SKM-1 treated with dmso at 0.1 percent for 144 hours (cell line): ENCODE measurements at regions not wholly inside any gene's neighbourhood (a gene's known extent, or its start where the extent isn't known, plus 50 kb on each side); places are given as distances from the start of the nearest gene placed in this dataset.

ENCODE experiments used
- DNase-seq: peaks from one replicate; lab custom pipeline; 2025; ENCODE audit not compliant: unreplicated experiment; lab: John Stamatoyannopoulos, UW

DNA sequence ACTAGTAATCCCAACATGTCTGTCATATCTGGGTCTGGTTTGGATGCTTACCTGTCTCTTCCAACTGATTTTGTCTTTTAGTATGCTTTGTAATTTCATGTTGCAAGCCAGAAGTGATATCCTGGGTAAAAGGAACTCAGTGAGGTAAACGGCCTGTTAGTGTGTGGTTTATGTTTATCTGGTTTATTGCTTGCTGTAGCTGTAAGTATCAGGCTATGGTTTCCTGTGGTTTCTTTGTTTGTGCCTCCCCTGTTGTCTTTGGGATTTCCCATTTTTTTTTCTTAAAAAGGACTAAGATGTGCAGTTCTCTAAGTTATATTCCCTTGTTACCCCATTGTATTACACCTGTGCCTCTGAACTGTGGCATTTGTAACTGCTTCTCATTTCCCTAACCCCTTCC is 323.5 kb upstream of the POM121L12 start:
- DNase-seq, result no peak

DNA sequence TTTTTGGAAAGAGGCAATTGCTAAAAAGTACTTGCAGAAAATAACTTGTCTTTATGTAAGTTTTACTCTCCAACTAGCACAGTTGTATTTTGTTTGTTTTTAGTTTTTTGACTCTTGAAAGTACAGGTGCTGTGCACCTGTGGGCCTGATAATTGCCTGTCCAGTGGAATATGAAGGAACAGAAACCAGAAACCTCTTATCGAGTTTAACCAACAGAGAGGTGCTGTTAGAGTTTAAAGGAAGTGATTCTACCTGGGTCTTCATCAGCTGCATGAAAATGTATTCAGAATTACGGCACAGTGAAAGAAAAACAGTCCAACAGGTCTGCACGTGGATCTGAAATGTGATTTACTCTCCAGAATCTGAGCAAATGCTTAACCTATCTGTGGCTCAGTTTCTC is 326.6 kb upstream of the POM121L12 start:
- no peak for DNase-seq

DNA sequence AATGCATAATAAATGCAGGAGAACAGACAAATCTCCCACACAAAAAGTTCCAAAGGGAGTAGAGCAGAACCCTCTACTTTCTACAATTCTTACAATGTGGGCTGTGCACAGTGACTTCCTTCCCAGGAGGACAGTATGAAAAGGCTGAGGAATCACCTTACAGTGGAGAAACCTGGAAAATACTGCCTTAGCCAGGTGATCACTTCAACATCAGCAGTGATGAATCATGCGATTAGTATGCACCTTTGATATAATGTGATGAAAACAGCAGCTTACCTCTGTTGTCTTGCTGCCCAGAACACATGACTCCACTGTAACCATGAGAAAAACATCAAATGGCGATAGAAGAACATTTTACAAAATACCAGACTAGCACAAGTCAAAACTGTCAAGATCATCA is 329.7 kb upstream of the POM121L12 start:
- no peak for DNase-seq

DNA sequence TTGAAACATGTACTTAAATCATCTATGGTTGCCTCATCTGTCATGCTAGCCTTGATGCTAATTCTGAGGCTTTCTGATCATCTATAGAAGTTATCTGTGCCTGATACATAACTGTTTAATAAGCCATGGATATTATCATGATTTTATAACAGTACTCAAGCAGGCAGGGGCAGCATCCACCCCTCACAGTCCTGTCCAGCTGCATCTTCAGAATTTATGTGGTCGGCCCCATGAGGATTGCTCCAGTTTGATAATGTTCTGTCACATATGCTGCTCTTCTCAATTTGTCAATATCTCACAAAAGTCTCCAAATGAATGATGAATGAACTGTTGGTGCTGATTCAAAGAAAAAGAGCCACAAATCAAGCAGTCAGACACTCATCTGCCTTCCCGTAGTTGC is 335.1 kb upstream of the POM121L12 start:
- DNase-seq, result no peak

DNA sequence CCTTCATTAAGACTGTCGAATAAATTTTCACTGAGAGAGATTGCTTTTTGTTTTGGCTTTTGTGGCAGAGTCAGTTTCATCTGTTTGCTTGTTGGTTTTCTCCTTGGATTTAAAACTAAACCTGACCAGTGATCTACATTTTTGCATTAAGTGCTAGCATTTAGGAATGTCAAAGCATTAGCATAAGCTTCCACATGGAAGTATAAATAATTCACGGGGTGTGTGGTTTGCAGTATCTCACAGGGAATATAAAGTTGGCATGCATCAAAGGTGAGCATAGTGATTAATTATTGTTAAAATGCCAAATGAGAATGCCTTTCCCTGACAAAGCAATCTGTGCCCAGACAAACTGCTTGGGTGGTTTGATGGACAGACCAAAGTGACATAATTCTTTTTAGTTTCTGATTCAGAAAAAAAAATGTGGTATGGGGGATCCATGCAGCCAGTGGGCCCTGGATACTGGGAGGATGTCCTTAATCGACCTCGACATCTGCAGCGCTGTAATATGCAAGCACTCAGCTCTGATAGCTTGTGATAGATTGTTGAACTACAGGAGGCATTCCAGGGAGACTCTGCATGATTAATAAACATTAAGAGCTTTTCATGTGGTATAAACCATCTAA is 339.3 kb upstream of the POM121L12 start:
- DNase-seq, result no peak

DNA sequence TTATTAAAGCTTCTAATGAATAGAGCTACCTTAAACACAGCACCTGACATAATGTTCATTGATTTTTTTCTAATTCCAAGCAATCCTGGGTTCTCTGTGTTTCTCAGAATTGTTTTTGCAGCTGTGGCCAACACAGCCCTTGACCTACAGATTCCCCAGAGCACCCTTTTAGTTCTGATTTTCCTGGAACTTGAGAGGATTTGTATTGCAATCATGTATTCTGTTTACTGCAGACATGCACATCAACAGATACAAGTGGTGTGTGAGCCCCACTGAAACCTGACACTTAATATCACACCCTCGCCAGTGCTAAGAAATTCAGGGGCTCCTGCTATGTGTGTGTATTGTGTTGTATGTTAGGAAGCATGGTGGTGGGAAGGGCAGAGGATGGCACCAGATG is 344.2 kb upstream of the POM121L12 start:
- DNase-seq, result no peak

DNA sequence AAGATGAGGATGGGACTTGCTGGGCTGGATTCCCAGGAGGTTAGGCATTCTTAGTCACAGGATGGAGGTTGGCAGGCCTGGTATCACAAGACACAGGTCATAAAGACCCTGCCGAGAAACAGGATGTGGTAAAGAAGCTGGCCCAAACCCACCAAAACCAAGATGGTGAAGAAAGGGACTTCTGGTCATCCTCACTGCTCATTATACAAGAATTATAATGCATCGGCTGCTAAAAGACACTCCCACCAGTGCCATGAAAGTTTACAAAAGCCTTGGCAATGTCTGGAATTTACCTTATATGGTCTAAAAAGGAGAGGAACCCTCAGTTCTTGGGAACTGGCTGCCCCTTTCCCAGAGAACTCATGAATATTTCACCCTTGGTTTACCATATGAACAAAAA is 345.5 kb upstream of the POM121L12 start:
- DNase-seq, result no peak

DNA sequence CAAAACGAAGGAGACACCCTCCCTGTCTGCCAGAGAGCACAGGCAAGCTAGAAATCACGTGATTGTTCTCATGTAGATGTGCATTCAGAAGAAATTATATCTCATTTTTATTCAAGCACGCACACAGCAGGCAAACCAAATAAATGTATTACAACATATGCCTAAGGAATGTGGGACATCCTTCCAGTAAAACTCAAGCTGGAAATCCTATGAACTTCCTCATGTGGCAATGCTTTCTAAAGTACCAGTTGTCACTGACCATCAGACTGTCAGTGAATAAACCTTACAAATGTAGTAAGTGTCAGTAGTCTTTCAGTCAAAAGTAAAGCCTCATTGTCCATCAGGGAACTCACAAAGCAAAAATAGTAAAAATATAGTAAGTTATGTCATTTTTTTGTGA is 350.1 kb upstream of the POM121L12 start:
- DNase-seq, result no peak

DNA sequence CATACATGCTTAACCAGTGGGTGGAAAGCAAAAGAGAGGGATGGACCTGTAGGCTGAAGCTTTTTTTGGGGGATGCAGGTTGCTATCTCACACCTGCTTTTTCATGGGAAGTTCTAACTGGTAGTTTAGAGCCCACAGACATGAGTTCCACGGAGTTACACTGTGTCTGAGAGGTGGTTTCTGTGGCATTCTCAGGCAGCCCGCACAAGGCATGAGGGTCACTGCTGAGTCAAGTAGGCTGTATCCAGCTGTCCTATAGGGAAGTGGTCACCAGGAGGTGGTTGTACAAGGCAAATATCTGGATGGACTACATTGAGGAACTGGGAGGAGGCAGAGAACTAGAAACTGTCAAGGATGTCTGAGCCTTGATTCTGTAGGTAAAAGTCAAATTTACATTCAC is 351.0 kb upstream of the POM121L12 start:
- DNase-seq, result no peak

DNA sequence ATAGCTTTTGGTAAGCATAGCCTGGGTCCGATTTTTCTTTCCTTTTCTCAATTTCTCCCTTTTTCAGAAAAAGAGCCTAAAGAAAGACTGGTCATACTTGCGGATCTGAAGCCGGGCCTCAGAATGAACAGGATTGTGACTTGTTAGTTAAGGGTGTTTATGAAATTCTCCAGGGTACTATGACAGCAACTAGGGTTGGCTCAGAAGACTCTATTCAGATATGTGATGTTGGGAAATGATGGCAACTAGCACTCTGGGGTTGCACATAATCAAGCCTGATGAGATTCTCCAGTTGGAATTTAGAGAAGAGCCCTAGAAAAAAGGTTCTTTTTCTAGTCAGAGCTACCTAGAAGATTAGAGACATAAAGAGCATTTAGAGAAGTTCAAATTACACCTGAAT is 352.4 kb upstream of the POM121L12 start:
- no peak for DNase-seq

DNA sequence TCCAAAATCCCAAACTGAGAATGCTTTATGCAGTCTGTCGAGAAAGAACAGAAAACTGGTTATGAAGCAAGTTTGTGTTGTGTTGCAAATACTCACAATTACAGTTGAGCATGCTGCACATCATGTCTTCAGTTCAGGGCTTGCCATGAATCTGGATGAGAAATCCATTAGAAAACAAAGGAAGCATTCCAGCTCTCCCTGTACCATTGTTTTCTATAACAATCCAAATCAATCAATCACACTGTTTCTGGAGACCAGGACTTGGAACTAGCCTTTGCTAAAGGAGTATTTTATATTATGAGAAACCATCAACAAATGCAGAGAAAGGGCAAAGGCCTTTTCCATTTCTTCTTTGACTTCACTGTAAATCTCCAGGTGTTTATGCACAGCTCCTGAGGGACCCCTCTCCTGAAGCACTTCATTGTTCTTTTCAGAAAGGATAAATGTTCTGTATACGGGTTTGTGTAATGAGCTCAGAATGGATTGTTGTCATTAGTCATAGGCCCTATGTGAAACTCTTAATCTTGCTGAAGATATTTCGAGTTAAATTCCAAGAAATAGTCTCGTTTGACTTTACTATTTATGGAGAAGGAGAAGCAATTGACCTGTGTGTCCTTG is 364.7 kb upstream of the POM121L12 start:
- no peak for DNase-seq

DNA sequence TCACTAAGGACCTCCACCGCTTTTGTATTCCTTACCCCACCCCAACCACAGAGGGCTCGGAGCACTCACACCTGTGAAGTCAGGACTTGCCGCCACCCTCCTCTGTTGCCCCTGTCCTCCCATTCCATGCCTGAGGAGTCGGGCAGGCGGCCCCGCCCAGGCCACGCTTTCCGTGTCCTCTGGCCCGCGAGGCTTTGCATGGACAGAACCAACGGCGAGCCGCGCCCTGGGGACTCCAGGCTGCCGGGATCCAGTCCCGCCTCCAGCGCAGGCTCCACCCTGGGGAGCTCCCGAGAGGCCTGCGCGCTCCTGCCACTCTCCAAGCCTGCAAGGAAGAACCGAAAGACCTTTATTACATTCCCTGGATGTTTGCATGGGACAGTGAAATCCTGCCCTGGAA is 366.4 kb upstream of the POM121L12 start:
- DNase-seq, result no peak

DNA sequence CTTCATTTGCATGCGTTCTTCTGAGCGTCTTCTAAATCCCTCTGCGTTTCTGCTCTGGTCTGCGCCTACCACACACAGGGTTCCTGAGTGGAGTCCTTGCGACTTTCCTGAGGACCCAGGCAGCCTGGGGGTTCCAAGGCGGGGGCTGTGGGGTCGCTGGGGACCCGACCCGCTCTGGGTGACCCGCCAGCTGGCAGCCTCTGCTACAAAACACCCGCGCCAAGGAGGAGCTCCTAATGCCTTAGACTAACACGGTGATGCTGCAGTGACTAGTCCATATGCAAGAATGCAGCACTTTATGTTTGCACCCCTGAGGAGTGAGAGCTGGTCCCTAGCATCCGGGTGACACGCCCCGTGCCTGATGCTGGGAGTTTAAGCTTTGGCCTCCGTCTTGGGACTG is 367.0 kb upstream of the POM121L12 start:
- DNase-seq, result no peak

DNA sequence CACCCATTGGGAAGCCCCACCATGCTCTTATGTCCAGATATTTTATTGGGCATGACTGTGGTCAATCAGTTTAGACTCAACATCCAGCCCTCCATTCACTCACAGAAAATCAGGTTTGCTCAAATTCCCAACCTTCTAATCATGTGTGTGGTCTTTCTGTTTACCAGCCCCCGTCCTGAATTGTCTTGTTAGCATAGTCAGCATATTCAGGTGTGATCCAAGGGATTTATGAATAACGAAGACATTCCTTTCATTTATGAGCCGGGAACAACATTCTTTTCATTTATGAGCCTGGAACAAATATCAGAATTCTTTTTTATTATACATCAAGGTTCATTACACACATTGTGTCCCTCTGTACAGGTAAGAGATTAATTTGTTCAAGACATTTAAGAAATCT is 376.3 kb upstream of the POM121L12 start:
- DNase-seq, result no peak

DNA sequence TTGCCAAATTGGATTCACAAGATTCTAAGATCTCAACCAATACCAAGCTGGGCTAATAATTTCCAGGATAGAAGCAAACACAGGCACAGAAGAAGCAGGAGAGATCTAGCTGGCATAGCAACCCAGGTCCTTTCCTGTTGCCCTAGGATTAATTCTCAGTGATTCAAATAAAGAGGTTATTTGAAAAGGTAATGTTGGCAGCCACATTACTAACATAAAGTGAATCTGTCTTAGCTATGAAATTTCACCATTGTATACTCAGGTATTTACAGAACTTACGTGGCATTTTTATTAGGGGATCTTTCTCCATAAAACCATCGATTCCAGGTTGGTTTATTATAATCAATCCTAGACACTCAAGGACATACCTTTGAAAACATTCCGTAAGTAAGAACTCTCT is 379.3 kb upstream of the POM121L12 start:
- DNase-seq, result no peak

DNA sequence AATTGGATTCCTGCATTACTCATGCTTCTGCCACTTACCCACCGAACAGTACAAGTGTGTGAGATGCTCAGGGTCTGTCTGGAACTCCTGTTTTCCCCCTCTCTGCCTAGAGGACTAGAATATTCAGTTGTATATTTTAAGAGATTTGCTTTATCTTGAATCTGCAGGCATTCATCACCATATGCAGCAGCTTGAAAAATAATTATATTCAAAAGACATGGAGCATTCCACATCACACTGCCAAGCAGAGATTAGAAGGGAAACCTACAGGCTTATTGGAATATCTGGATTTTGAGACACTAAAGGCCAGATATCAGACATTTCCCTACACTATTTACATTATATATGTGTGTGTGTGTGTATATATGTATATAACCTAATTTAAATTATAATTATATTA is 382.8 kb upstream of the POM121L12 start:
- no peak for DNase-seq

DNA sequence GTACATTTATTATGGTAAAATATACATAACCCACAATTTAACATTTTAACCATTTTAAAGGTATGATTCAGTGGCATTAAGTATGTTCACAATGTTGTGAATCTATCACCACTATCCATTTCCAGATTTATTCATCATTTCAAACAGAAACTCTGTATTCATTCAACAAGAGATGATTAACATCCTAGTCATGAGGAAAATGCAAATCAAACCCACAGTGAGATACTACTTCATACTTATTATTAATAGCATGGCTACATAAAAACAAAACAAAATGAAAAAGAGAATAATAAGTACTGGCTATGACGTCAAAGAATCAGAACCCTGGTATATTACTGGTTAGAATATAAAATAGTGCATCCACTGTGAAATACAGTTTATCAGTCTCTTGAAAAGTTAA is 386.6 kb upstream of the POM121L12 start:
- DNase-seq, result no peak

DNA sequence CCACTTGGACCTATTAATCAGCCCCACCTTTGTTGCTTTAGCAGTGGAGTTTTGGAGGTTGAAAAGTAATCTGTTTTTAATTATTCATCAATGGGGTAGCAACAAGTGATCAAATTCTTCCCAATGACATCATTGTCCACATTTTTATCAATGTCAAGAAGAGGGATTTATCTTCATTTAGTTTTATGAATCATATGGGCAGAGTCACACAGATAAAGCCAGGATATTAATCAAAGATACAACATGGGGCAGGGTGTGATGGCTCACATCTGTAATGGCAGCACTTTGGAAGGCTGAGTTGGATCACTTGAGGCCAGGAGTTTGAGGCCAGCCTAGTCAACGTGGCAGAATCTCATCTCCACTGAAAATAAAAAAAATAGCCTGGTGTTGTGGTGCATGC is 388.4 kb upstream of the POM121L12 start:
- no peak for DNase-seq

DNA sequence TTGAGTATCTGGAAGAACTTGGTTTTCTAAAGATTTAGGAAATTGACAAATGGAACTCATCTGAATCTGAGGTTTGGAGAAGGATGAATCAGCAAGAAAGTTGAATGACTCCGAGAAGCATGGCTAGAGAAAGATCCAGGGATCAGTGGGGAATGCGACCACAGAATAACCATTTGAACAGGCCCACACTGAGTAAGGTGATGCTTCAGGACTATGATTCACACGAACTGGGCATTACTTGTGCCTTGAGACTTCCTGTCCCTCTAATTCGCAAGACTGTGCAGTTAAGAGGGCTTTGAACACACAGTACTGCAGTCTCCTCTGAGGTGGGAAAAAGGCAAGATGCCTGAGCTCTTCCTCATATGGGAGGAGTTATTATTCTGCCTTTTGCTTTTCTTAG is 395.5 kb upstream of the POM121L12 start:
- no peak for DNase-seq

DNA sequence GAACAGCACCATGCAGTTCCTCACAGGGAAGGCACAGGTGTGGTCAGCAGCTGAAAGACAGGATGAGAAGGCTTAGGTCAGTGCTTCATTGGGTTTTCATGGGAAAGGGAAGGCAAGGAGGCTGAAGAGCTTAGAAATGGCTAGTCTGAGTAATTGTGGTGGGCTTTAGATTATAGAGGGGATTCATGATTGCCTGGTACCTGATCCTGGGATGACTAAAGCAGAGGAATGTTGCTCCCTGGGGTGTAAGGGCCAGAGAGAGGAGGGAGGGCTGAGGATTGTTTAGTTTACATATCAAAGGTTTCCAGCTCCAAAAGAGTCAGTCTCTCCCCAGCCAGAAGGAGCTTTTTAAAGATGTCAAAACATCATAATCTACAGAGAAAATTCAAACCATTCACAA is 396.3 kb upstream of the POM121L12 start:
- no peak for DNase-seq

DNA sequence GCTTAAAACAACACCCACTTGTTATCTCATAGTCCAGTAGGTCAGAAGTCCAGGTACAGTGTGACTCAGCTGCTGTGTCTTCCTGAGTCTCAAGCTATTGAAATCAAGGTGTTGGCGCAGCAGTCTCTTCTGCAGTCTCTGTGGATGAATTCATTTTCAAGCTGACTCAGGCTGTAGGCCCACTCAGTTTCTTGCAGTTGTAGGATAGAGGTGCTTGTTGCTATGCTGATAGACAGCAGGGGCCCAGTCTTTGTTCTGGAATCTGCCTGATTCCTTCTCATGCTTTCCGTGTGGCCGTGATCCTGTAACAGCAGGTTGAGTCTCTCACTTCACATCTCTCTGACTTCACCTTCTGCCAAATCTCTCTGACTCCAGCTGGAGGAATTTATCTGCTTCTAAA is 400.4 kb upstream of the POM121L12 start:
- DNase-seq, result no peak

DNA sequence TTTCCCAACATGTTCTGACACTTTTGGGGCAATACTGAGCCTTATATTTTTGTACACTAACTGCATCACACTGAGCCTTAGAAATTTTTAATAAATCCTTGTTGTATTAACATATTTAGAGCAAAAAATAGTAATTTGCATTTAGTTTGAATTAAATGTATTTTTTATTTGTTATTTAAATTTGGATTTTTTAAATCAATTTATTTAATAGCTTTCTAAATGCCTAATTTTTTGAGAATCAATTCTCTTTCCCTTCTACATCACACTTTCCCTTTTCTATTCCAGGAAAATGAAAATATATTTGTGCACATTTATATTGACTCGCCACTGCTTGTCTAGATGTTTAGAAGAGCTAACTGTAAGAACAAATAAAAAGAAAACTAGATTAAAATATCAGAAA is 414.6 kb upstream of the POM121L12 start:
- no peak for DNase-seq

DNA sequence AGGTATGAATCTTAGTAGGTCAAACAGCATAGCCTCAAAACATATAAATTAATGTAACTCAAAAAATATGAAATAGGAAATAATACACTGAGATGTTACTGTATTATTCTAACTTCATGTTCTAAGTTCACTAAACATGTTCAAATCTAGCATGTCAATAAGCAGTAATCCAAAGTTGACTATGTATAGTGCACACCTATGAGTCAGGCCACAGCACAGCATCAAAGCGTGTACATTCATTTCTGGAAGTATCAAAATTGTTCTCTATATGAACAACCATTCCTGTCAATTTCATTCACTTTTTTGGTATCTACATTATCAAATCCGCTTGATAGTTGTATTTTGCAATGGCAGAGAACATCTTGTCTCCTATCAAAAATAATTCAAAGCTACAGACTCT is 418.9 kb upstream of the POM121L12 start:
- DNase-seq, result no peak
